Panc1 (cell line): ENCODE measurements at regions not wholly inside any gene's neighbourhood (a gene's known extent, or its start where the extent isn't known, plus 50 kb on each side); places are given as distances from the start of the nearest gene placed in this dataset.

Experiments
- CTCF ChIP-seq: fragments of 450-650 bp; IDR thresholded peaks from 2 replicates; pipeline ENCODE4 v1.5.1; 2017; ENCODE audit warnings: mild to moderate bottlenecking
- TCF7L2 ChIP-seq: IDR thresholded peaks from 2 replicates; pipeline ENCODE4 v1.6.1; 2011; ENCODE audit warnings: mild to moderate bottlenecking, low read depth, low read length, inconsistent platforms

DNA sequence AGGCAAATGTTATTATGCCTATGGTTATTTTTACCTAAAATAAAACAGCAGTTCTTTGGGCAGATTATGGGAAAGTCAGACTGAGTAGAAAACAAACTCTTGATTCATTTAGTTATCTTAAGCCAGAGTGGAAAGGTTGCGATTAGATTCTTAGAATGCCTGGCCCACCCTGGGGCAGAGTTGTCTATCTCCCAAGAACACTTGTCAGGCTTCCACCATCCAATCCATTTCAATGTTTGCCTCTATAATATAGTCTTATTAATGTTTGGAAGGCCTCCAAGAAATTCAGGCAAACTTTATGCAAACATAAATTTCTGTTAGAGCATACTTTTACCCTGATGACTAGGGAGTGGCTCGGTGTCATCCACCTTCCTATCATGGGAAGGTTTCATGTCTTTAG lies 207.0 kb downstream of the SLITRK6 start:
- TF ChIP-seq CTCF (no peak), TCF7L2 (no peak)
